Epithelial cell of proximal tubule (primary cell): ENCODE measurements at regions not wholly inside any gene's neighbourhood (a gene's known extent, or its start where the extent isn't known, plus 50 kb on each side); places are given as distances from the start of the nearest gene placed in this dataset.

Experiments
- DNase-seq: peaks from one replicate; pipeline ENCODE4 v3.0.0-alpha.2; 2011; ENCODE audit warnings: low read depth
- H3K4me3 ChIP-seq: 2 replicates; pipeline ENCODE4 v1.5.1; 2011; ENCODE audit warnings: low read depth, mild to moderate bottlenecking, low read length
- TF ChIP-seq, protein P1 (sequence below): conservative IDR thresholded peaks from 2 replicates; pipeline ENCODE4 v1.5.1; 2012; ENCODE audit warnings: low read depth, mild to moderate bottlenecking, low read length

DNA sequence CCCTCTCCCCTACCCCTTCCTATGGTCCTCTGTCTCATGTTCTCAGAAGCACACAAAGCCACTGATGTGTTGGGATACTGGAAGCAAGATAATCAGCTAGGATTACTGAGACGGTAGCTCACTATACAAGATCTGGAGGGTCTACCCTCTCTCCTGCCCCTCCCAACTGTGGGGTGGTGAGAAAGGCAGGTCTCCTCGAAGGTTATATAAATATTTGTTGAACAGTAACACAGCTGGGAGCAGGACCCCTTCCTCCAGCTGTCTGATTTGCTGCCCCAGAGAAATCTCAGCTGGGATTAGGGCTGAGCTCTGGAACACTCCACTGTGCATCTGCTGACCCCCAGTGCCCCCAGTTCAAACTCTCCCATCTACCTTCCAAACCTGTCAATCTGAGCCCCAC lies 94.2 kb upstream of the IPO9 start:
- TF ChIP-seq, protein P1, sequence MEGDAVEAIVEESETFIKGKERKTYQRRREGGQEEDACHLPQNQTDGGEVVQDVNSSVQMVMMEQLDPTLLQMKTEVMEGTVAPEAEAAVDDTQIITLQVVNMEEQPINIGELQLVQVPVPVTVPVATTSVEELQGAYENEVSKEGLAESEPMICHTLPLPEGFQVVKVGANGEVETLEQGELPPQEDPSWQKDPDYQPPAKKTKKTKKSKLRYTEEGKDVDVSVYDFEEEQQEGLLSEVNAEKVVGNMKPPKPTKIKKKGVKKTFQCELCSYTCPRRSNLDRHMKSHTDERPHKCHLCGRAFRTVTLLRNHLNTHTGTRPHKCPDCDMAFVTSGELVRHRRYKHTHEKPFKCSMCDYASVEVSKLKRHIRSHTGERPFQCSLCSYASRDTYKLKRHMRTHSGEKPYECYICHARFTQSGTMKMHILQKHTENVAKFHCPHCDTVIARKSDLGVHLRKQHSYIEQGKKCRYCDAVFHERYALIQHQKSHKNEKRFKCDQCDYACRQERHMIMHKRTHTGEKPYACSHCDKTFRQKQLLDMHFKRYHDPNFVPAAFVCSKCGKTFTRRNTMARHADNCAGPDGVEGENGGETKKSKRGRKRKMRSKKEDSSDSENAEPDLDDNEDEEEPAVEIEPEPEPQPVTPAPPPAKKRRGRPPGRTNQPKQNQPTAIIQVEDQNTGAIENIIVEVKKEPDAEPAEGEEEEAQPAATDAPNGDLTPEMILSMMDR: no peak
- DNase-seq: no peak
- no peak overlapping the region for H3K4me3 ChIP-seq

GRCh38 chr1:201736707-201737320 lies 92.1 kb upstream of the IPO9 start:
- DNase-seq: no peak
- TF ChIP-seq, protein P1: no peak
- H3K4me3 ChIP-seq: no peak overlapping the region

DNA sequence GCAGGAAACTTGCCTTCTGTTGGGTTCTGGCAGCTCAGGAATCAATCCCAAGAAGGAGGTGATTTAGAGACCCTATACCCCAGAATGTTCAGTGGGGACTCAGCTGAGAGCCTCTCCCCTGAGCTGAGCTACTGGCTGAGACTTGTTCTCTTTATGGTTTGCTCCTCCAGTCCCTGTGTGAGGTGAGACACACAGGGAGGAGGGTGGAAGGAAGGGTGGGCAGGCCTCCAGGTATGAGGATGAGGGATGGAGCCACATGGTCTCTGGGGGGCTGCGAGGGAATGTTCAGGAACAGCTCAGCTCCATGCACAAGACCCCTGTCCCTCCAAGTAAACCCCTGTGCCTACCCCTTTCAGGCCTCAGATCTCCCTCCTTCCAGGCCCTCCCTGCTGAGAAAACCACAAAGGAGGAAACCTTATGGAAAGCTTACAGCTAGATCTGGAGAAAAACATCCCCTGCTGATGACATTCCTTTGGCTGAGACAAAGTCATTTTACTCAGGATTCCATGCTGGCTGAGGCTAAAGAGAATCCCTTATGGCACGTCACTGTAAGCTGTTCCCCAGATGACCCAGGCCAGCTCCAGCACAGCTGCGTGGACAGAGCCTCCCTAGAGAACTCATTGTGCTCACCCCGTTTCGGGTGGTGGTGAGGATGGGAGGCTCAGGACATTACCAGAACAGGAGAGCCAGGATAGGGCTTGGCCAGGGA lies 91.5 kb upstream of the IPO9 start:
- DNase-seq: no peak
- TF ChIP-seq, protein P1: no peak
- H3K4me3 ChIP-seq: no peak overlapping the region

DNA sequence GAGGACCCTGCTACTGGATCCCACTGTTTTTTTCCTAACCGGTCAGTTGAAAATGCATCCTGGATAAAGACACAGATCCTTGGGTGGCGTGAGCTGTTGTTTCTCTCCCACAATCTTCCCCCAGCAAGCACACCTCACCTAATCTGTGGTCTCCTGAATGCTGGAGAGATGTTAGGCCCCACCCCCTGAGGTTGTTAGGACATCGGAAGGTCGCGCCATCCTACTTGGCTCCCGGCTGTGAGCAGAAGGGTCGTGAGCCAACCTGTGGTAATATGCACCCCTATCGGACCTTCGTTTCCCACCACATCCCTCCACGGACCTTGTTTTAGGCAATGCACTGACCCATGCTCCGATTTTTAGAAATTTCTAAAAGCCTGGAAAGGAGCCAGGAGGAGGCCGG lies 89.9 kb upstream of the IPO9 start:
- TF ChIP-seq, protein P1: no peak
- H3K4me3 ChIP-seq: peak overlapping the region; percentile 90

GRCh38 chr1:201739492-201740085 lies 89.4 kb upstream of the IPO9 start:
- TF ChIP-seq, protein P1: no peak
- H3K4me3 ChIP-seq: peak overlapping the region; percentile 90
- no peak for DNase-seq

More for the DNA sequence above, 89.9 kb upstream of the IPO9 start:
- no peak for DNase-seq

DNA sequence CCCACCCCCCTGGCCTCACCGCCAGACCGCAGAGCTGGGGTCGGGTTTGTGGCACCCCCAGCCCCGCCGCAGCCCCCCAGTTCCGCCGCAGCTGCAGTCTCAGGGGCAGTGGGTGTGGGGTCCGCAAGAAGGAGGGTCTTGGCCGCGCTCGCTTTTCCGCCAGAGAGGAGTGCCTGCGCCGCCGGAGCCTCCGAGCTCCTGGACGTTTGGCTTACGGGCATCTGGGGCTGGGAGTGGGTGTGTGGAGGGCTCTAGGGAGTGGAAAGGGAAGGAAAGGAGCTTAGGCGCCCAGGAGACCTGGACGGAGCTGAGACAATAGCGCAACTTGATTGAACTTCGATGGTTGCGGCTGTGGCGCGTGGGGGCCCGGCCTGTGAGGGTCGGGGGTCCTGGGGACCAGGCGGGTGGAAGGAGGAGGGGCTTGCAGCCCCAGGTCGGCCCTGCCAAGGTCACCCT lies 88.8 kb upstream of the IPO9 start:
- TF ChIP-seq, protein P1: no peak
- H3K4me3 ChIP-seq: peak overlapping the region; percentile 90
- DNase-seq: no peak

- TF ChIP-seq, protein P1: no peak
- DNase-seq: no peak
- H3K4me3 ChIP-seq: peak overlapping the region; percentile 90
Measured at GRCh38 chr1:201740670-201741111, 88.3 kb upstream of the IPO9 start.
